ENCODE measurements at regions not wholly inside any gene's neighbourhood (a gene's known extent, or its start where the extent isn't known, plus 50 kb on each side); places are given as distances from the start of the nearest gene placed in this dataset.

- H3K27me3 ChIP-seq: peaks cover 0 to 48% (median 22%) of the 10 kb centered on the region in 7 donors
- DNase-seq (no peak), ATAC-seq (no peak)
- 83 to 89% methylated on average over 10 of the region's 10 CpGs for WGBS, 2 donors
- H3K27ac ChIP-seq: no peak overlapping the region
- intact Hi-C loops (cut with DNase I): no loop called here
- H3K36me3 ChIP-seq: peaks cover 0 to 64% (median 32%) of the 10 kb centered on the region in 9 donors
- no peak for TF ChIP-seq CTCF (IDR thresholded peaks at IDR 0.05)
- no peaks in the 10 kb centered on the region for H3K9me3 ChIP-seq
- no peak overlapping the region for H3K4me3 ChIP-seq
- H3K4me1 ChIP-seq: peaks cover 8 to 28% (median 22%) of the 10 kb centered on the region in 9 donors
Measured at GRCh38 chr17:64785011-64785421, 122.9 kb upstream of the SMURF2 start.

- intact Hi-C loops (cut with DNase I): no loop called here
- no peak overlapping the region for H3K27ac ChIP-seq
- peaks cover 14 to 33% (median 27%) of the 10 kb centered on the region in 9 donors for H3K4me1 ChIP-seq
- TF ChIP-seq CTCF (IDR thresholded peaks at IDR 0.05): no peak
- no peak for DNase-seq
- peaks cover 0 to 53% (median 27%) of the 10 kb centered on the region in 7 donors for H3K27me3 ChIP-seq
- H3K4me3 ChIP-seq: no peak overlapping the region
- peaks cover 0 to 64% (median 32%) of the 10 kb centered on the region in 9 donors for H3K36me3 ChIP-seq
- 88 to 90% methylated on average over 16 of the region's 16 CpGs for WGBS, 2 donors
- ATAC-seq: no peak
- H3K9me3 ChIP-seq: no peaks in the 10 kb centered on the region
Measured at GRCh38 chr17:64784353-64785010, 122.4 kb upstream of the SMURF2 start.

GRCh38 chr17:64783556-64784352, 121.6 kb upstream of the SMURF2 start:
- H3K4me3 ChIP-seq: no peak overlapping the region
- DNase-seq (no peak), ATAC-seq (no peak)
- H3K27me3 ChIP-seq: peaks cover 0 to 61% (median 33%) of the 10 kb centered on the region in 7 donors
- no peaks in the 10 kb centered on the region for H3K9me3 ChIP-seq
- no peak for TF ChIP-seq CTCF (IDR thresholded peaks at IDR 0.05)
- H3K36me3 ChIP-seq: peaks cover 0 to 56% (median 32%) of the 10 kb centered on the region in 9 donors
- peaks cover 15 to 40% (median 33%) of the 10 kb centered on the region in 9 donors for H3K4me1 ChIP-seq
- WGBS, 2 donors: 96% methylated on average over 14 of the region's 14 CpGs
- no peak overlapping the region for H3K27ac ChIP-seq
- intact Hi-C loops (cut with DNase I): no loop called here

- Histone ChIP-seq H3K27ac (no peak overlapping the region), H3K36me3 (peaks cover 0 to 51% (median 32%) of the 10 kb centered on the region in 9 donors), H3K9me3 (no peaks in the 10 kb centered on the region), H3K4me1 (peaks cover 18 to 46% (median 38%) of the 10 kb centered on the region in 9 donors), H3K4me3 (no peak overlapping the region), H3K27me3 (peaks cover 0 to 68% (median 35%) of the 10 kb centered on the region in 7 donors)
- TF ChIP-seq CTCF (IDR thresholded peaks at IDR 0.05): no peak
- intact Hi-C loops (cut with DNase I): no loop called here
- WGBS, 2 donors: 82 to 88% methylated on average over 6 of the region's 6 CpGs
- ATAC-seq (no peak), DNase-seq (no peak)
Measured at GRCh38 chr17:64783031-64783461, 120.9 kb upstream of the SMURF2 start.
